Neural crest cell (in vitro differentiated cells): ENCODE measurements at regions not wholly inside any gene's neighbourhood (a gene's known extent, or its start where the extent isn't known, plus 50 kb on each side); places are given as distances from the start of the nearest gene placed in this dataset.

ENCODE experiments used
- DNase-seq: peaks from one replicate; pipeline ENCODE4 v3.0.0; 2021; ENCODE audit warnings: low read depth, mixed read lengths, low spot score
- H3K27ac Mint-ChIP-seq: one replicate; pipeline ENCODE4 v1.8.0; 2021; ENCODE audit warnings: mild to moderate bottlenecking, mixed read lengths; ENCODE audit not compliant: unreplicated experiment
- H3K27me3 Mint-ChIP-seq: 2 replicates; pipeline ENCODE4 v1.8.0; 2021; ENCODE audit warnings: low read depth, mild to moderate bottlenecking, mixed read lengths
- H3K36me3 Mint-ChIP-seq: 2 replicates; pipeline ENCODE4 v1.8.0; 2021; ENCODE audit warnings: low read depth, mild to moderate bottlenecking, mixed read lengths
- H3K4me1 Mint-ChIP-seq: 2 replicates; pipeline ENCODE4 v1.8.0; 2021; ENCODE audit warnings: mixed read lengths
- H3K4me3 Mint-ChIP-seq: one replicate; pipeline ENCODE4 v1.8.0; 2021; ENCODE audit warnings: mild to moderate bottlenecking, mixed read lengths
- H3K9me3 Mint-ChIP-seq: 2 replicates; pipeline ENCODE4 v1.8.0; 2021; ENCODE audit warnings: mixed read lengths
- TF ChIP-seq, protein P1 (sequence below): fragments of 200-600 bp; sonication (generic); conservative IDR thresholded peaks from 2 replicates; pipeline ENCODE4 v1.5.0; 2021; ENCODE audit warnings: antibody characterized with exemption, mild to moderate bottlenecking

- Mint-ChIP-seq H3K4me3 (no peak overlapping the region), H3K36me3 (no peaks in the 10 kb centered on the region), H3K9me3 (no peaks in the 10 kb centered on the region), H3K27ac (no peak overlapping the region), H3K4me1 (no peaks in the 10 kb centered on the region), H3K27me3 (no peaks in the 10 kb centered on the region)
- TF ChIP-seq, protein P1, sequence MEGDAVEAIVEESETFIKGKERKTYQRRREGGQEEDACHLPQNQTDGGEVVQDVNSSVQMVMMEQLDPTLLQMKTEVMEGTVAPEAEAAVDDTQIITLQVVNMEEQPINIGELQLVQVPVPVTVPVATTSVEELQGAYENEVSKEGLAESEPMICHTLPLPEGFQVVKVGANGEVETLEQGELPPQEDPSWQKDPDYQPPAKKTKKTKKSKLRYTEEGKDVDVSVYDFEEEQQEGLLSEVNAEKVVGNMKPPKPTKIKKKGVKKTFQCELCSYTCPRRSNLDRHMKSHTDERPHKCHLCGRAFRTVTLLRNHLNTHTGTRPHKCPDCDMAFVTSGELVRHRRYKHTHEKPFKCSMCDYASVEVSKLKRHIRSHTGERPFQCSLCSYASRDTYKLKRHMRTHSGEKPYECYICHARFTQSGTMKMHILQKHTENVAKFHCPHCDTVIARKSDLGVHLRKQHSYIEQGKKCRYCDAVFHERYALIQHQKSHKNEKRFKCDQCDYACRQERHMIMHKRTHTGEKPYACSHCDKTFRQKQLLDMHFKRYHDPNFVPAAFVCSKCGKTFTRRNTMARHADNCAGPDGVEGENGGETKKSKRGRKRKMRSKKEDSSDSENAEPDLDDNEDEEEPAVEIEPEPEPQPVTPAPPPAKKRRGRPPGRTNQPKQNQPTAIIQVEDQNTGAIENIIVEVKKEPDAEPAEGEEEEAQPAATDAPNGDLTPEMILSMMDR = no peak
- no peak for DNase-seq
These were observed 765.6 kb downstream of the PLOD2 start for GRCh38 chr3:145395421-145395820.

GRCh38 chr3:145411605-145412004 lies 749.4 kb downstream of the PLOD2 start:
- Mint-ChIP-seq H3K9me3 (no peaks in the 10 kb centered on the region), H3K27me3 (no peaks in the 10 kb centered on the region), H3K4me1 (no peaks in the 10 kb centered on the region), H3K4me3 (no peak overlapping the region), H3K27ac (no peak overlapping the region), H3K36me3 (no peaks in the 10 kb centered on the region)
- TF ChIP-seq, protein P1 = no peak
- DNase-seq = no peak

GRCh38 chr3:145417678-145418077 lies 743.3 kb downstream of the PLOD2 start:
- H3K36me3 Mint-ChIP-seq = no peaks in the 10 kb centered on the region

GRCh38 chr3:145422556-145422955 lies 738.4 kb downstream of the PLOD2 start:
- no peak overlapping the region for H3K27ac Mint-ChIP-seq
- no peak overlapping the region for H3K4me3 Mint-ChIP-seq
- H3K36me3 Mint-ChIP-seq = no peaks in the 10 kb centered on the region
- DNase-seq = no peak
- no peaks in the 10 kb centered on the region for H3K4me1 Mint-ChIP-seq
- peaks cover 2% of the 10 kb centered on the region for H3K9me3 Mint-ChIP-seq
- TF ChIP-seq, protein P1 = no peak
- no peaks in the 10 kb centered on the region for H3K27me3 Mint-ChIP-seq

More at GRCh38 chr3:145417678-145418077, 743.3 kb downstream of the PLOD2 start:
- DNase-seq = no peak
- H3K4me1 Mint-ChIP-seq = no peaks in the 10 kb centered on the region
- TF ChIP-seq, protein P1 = no peak
- H3K27me3 Mint-ChIP-seq = no peaks in the 10 kb centered on the region
- H3K27ac Mint-ChIP-seq = no peak overlapping the region
- no peak overlapping the region for H3K4me3 Mint-ChIP-seq
- H3K9me3 Mint-ChIP-seq = no peaks in the 10 kb centered on the region

DNA sequence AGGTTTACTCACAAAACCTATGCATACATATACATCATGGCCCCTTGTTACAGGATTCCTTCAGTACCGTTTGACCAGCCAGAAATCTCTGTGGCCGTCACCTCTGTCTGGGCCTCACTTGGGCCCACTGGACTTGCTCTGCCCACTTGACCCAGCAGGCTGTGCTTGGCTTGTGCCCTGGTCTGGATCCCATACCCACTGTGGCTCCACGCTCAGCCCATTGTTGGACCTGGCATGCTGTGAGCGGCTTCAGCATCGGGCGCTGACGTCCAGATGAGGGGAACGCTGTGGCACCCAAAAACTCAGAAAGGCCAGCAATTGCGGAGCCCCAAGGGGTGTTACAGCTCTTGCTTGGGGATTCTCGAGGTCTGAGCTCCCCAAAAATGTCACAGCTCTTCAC lies 733.6 kb downstream of the PLOD2 start:
- no peak overlapping the region for H3K4me3 Mint-ChIP-seq
- H3K36me3 Mint-ChIP-seq = no peaks in the 10 kb centered on the region
- TF ChIP-seq, protein P1 = no peak
- no peaks in the 10 kb centered on the region for H3K4me1 Mint-ChIP-seq
- peaks cover 2% of the 10 kb centered on the region for H3K9me3 Mint-ChIP-seq
- H3K27ac Mint-ChIP-seq = no peak overlapping the region
- no peak for DNase-seq
- H3K27me3 Mint-ChIP-seq = no peaks in the 10 kb centered on the region

DNA sequence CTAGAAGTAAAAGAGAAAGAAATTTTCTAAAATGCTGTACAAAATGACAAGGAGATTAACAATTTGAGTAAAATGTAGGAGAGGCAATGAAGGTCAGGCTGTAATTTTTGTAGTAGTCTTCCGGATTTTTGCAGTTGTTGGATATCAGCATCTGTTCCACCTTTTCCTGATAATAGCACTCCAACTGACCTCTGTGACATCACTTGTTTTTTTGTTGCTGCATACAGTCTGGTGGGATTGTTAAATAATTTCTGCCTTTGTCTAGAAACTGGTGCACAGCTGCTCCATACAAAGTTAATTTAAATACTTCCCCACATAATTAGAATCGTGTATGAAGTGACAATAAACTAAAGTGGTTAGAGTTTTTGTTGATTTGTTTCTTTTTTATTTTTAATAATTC lies 731.4 kb downstream of the PLOD2 start:
- no peaks in the 10 kb centered on the region for H3K27me3 Mint-ChIP-seq
- no peak overlapping the region for H3K27ac Mint-ChIP-seq
- H3K9me3 Mint-ChIP-seq = peaks cover 2% of the 10 kb centered on the region
- DNase-seq = no peak
- no peaks in the 10 kb centered on the region for H3K36me3 Mint-ChIP-seq
- H3K4me1 Mint-ChIP-seq = no peaks in the 10 kb centered on the region
- TF ChIP-seq, protein P1 = no peak
- H3K4me3 Mint-ChIP-seq = no peak overlapping the region
